SH-SY5Y (cell line): ENCODE measurements at regions not wholly inside any gene's neighbourhood (a gene's known extent, or its start where the extent isn't known, plus 50 kb on each side); places are given as distances from the start of the nearest gene placed in this dataset.

Experiments
- GATA2 ChIP-seq: IDR thresholded peaks from 2 replicates; pipeline ENCODE4 v1.6.1; 2011; ENCODE audit warnings: mild to moderate bottlenecking, low read depth, low read length
- GATA3 ChIP-seq: IDR thresholded peaks from 2 replicates; pipeline ENCODE4 v1.6.1; 2011; ENCODE audit warnings: low read depth, mild to moderate bottlenecking, low read length, moderate library complexity

- TF ChIP-seq GATA2 (no peak), GATA3 (no peak)
Measured at GRCh38 chr1:4550941-4551340, 103.5 kb upstream of the AJAP1 start.
